ENCODE measurements at regions not wholly inside any gene's neighbourhood (a gene's known extent, or its start where the extent isn't known, plus 50 kb on each side); places are given as distances from the start of the nearest gene placed in this dataset.

- Mint-ChIP-seq H3K27ac (ENCODE audit: unreplicated experiment) (no peak overlapping the region), H3K36me3 (ENCODE audit: unreplicated experiment) (no peaks in the 10 kb centered on the region), H3K4me3 (ENCODE audit: unreplicated experiment) (no peak overlapping the region), H3K27me3 (ENCODE audit: unreplicated experiment) (no peaks in the 10 kb centered on the region), H3K9me3 (ENCODE audit: unreplicated experiment) (peaks cover 4% of the 10 kb centered on the region), H3K4me1 (ENCODE audit: low read depth, unreplicated experiment) (no peaks in the 10 kb centered on the region)
- no peak for TF ChIP-seq CTCF (IDR thresholded peaks at IDR 0.05; ENCODE audit: partially characterized antibody, unreplicated experiment)
- no peak for DNase-seq
These were observed 95.7 kb upstream of the POU3F3 start for GRCh38 chr2:104758199-104758620.

- H3K27me3 Mint-ChIP-seq (ENCODE audit: unreplicated experiment): no peaks in the 10 kb centered on the region
- H3K36me3 Mint-ChIP-seq (ENCODE audit: unreplicated experiment): no peaks in the 10 kb centered on the region
- no peaks in the 10 kb centered on the region for H3K4me1 Mint-ChIP-seq (ENCODE audit: low read depth, unreplicated experiment)
- DNase-seq: no peak
- no peak overlapping the region for H3K27ac Mint-ChIP-seq (ENCODE audit: unreplicated experiment)
- H3K9me3 Mint-ChIP-seq (ENCODE audit: unreplicated experiment): no peaks in the 10 kb centered on the region
- H3K4me3 Mint-ChIP-seq (ENCODE audit: unreplicated experiment): no peak overlapping the region
- TF ChIP-seq CTCF (IDR thresholded peaks at IDR 0.05; ENCODE audit: partially characterized antibody, unreplicated experiment): no peak
These were observed 91.9 kb upstream of the POU3F3 start for GRCh38 chr2:104762031-104762430.

- no peak for TF ChIP-seq CTCF (IDR thresholded peaks at IDR 0.05; ENCODE audit: partially characterized antibody, unreplicated experiment)
- H3K9me3 Mint-ChIP-seq (ENCODE audit: unreplicated experiment): no peaks in the 10 kb centered on the region
- H3K27ac Mint-ChIP-seq (ENCODE audit: unreplicated experiment): no peak overlapping the region
- no peak overlapping the region for H3K4me3 Mint-ChIP-seq (ENCODE audit: unreplicated experiment)
- H3K27me3 Mint-ChIP-seq (ENCODE audit: unreplicated experiment): no peaks in the 10 kb centered on the region
- H3K36me3 Mint-ChIP-seq (ENCODE audit: unreplicated experiment): no peaks in the 10 kb centered on the region
- DNase-seq: no peak
- no peaks in the 10 kb centered on the region for H3K4me1 Mint-ChIP-seq (ENCODE audit: low read depth, unreplicated experiment)
These were observed 87.2 kb upstream of the POU3F3 start for GRCh38 chr2:104766683-104767082.

- Mint-ChIP-seq H3K27ac (ENCODE audit: unreplicated experiment) (no peak overlapping the region), H3K4me1 (ENCODE audit: low read depth, unreplicated experiment) (no peaks in the 10 kb centered on the region), H3K9me3 (ENCODE audit: unreplicated experiment) (no peaks in the 10 kb centered on the region), H3K36me3 (ENCODE audit: unreplicated experiment) (no peaks in the 10 kb centered on the region), H3K27me3 (ENCODE audit: unreplicated experiment) (no peaks in the 10 kb centered on the region), H3K4me3 (ENCODE audit: unreplicated experiment) (no peak overlapping the region)
- no peak for TF ChIP-seq CTCF (IDR thresholded peaks at IDR 0.05; ENCODE audit: partially characterized antibody, unreplicated experiment)
- DNase-seq: no peak
These were observed 85.2 kb upstream of the POU3F3 start for GRCh38 chr2:104768694-104769093.

- Mint-ChIP-seq H3K27ac (ENCODE audit: unreplicated experiment) (no peak overlapping the region), H3K9me3 (ENCODE audit: unreplicated experiment) (no peaks in the 10 kb centered on the region), H3K4me3 (ENCODE audit: unreplicated experiment) (no peak overlapping the region), H3K27me3 (ENCODE audit: unreplicated experiment) (no peaks in the 10 kb centered on the region), H3K36me3 (ENCODE audit: unreplicated experiment) (no peaks in the 10 kb centered on the region), H3K4me1 (ENCODE audit: low read depth, unreplicated experiment) (no peaks in the 10 kb centered on the region)
- no peak for DNase-seq
- no peak for TF ChIP-seq CTCF (IDR thresholded peaks at IDR 0.05; ENCODE audit: partially characterized antibody, unreplicated experiment)
These were observed 84.8 kb upstream of the POU3F3 start for GRCh38 chr2:104769096-104769495.

Data from glutamatergic neuron (in vitro differentiated cells).